ENCODE measurements at regions not wholly inside any gene's neighbourhood (a gene's known extent, or its start where the extent isn't known, plus 50 kb on each side); places are given as distances from the start of the nearest gene placed in this dataset.
A peak's percentile ranks its signal among the peaks of the same experiment; 100 is the strongest.

GRCh38 chr10:108443636-108444035 lies 1279.1 kb upstream of the SORCS1 start:
- peaks cover 3% of the 10 kb centered on the region for H3K9me3 Mint-ChIP-seq
- TF ChIP-seq, protein P1, sequence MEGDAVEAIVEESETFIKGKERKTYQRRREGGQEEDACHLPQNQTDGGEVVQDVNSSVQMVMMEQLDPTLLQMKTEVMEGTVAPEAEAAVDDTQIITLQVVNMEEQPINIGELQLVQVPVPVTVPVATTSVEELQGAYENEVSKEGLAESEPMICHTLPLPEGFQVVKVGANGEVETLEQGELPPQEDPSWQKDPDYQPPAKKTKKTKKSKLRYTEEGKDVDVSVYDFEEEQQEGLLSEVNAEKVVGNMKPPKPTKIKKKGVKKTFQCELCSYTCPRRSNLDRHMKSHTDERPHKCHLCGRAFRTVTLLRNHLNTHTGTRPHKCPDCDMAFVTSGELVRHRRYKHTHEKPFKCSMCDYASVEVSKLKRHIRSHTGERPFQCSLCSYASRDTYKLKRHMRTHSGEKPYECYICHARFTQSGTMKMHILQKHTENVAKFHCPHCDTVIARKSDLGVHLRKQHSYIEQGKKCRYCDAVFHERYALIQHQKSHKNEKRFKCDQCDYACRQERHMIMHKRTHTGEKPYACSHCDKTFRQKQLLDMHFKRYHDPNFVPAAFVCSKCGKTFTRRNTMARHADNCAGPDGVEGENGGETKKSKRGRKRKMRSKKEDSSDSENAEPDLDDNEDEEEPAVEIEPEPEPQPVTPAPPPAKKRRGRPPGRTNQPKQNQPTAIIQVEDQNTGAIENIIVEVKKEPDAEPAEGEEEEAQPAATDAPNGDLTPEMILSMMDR (conservative IDR thresholded peaks at IDR 0.05) = no peak
- no peaks in the 10 kb centered on the region for H3K27me3 Mint-ChIP-seq (ENCODE audit: low read depth)
- DNase-seq (ENCODE audit: low read depth, low spot score) = no peak
- no peak overlapping the region for H3K4me3 Mint-ChIP-seq
- H3K36me3 Mint-ChIP-seq (ENCODE audit: low read depth) = no peaks in the 10 kb centered on the region
- H3K27ac Mint-ChIP-seq (ENCODE audit: unreplicated experiment) = no peak overlapping the region
- H3K4me1 Mint-ChIP-seq = no peaks in the 10 kb centered on the region

DNA sequence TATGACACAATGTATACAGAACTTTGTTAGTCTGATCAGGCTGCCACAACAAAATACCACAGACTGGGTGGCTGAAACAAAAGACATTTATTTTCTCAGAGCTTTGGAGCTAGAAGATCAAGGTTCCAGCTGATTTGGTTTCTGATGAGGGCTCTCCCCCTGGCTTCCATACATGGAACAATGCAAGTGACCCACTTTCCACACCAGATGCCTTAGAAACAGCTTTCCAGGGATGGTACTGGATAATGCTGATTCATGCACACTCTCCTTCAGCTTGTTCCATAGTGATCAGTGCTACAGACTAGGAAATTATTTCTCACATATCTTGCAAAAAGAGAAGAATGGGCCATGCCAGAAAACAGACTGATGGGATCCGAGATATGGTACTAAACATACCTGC lies 1274.9 kb upstream of the SORCS1 start:
- TF ChIP-seq, protein P1 (conservative IDR thresholded peaks at IDR 0.05) = no peak
- DNase-seq (ENCODE audit: low read depth, low spot score) = no peak
- no peaks in the 10 kb centered on the region for H3K36me3 Mint-ChIP-seq (ENCODE audit: low read depth)
- H3K27me3 Mint-ChIP-seq (ENCODE audit: low read depth) = no peaks in the 10 kb centered on the region
- peak overlapping the region; percentile 12 for H3K27ac Mint-ChIP-seq (ENCODE audit: unreplicated experiment)
- peaks cover 4% of the 10 kb centered on the region for H3K4me1 Mint-ChIP-seq
- peaks cover 3% of the 10 kb centered on the region for H3K9me3 Mint-ChIP-seq
- H3K4me3 Mint-ChIP-seq = no peak overlapping the region

DNA sequence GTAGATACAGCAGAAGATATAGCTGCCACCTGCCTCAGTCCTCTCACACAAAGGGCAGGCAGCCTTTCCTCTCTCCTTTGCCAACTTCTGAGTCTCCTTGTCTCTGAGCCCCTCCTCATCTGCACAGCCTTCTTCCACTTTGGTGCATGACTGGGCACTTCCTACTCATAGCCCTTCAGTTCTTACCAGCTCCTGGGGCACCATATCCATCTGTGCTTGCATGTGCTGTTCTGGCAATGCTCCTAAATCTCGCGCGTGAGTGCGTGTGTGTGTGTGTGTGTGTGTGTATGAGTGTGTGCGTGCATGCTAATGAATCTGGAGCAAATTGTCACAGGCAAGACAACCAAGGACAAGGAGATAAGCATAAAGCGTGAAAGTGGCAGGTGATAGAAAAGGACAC lies 1271.6 kb upstream of the SORCS1 start:
- Mint-ChIP-seq H3K27ac (ENCODE audit: unreplicated experiment) (no peak overlapping the region), H3K27me3 (ENCODE audit: low read depth) (no peaks in the 10 kb centered on the region), H3K4me1 (peaks cover 4% of the 10 kb centered on the region), H3K9me3 (peaks cover 3% of the 10 kb centered on the region), H3K4me3 (no peak overlapping the region), H3K36me3 (ENCODE audit: low read depth) (no peaks in the 10 kb centered on the region)
- DNase-seq (ENCODE audit: low read depth, low spot score) = no peak
- TF ChIP-seq, protein P1 (conservative IDR thresholded peaks at IDR 0.05) = no peak

DNA sequence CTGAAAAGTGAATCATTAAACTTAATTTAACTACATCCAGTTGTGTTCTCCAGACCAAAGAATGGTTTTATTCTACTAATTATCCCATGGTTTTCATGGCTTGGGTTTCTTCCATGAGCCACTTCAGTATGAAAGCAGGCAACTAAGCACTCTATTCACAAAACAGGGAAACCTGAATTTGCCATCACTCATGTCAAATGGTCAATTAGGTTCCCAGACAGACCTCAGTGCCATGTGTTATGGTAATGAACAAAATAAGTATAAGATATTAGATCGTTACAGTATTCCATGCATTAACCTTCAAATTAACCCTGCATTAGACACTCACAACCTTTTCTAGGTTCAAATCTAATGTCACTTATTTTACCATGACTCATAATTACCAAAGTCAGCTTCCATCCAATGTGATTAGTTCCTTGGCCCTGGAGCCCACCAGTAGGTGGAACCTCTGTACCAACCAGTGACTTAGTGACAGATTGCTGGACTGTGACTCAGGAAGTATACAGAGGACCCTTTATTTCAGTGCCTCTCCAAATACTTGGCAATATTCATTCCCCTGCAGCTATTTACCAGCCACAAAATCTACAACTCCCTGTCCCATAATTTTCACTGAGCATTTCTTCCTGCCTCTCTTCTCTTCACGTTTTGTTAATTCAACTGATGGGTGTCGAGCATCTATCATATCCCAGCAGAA lies 1270.2 kb upstream of the SORCS1 start:
- H3K27ac Mint-ChIP-seq (ENCODE audit: unreplicated experiment) = no peak overlapping the region
- peaks cover 4% of the 10 kb centered on the region for H3K4me1 Mint-ChIP-seq
- no peak overlapping the region for H3K4me3 Mint-ChIP-seq
- no peaks in the 10 kb centered on the region for H3K27me3 Mint-ChIP-seq (ENCODE audit: low read depth)
- TF ChIP-seq, protein P1 (conservative IDR thresholded peaks at IDR 0.05) = no peak
- H3K9me3 Mint-ChIP-seq = peaks cover 3% of the 10 kb centered on the region
- no peak for DNase-seq (ENCODE audit: low read depth, low spot score)
- no peaks in the 10 kb centered on the region for H3K36me3 Mint-ChIP-seq (ENCODE audit: low read depth)

GRCh38 chr10:108427146-108427545 lies 1262.6 kb upstream of the SORCS1 start:
- no peak for DNase-seq (ENCODE audit: low read depth, low spot score)
- TF ChIP-seq, protein P1 (conservative IDR thresholded peaks at IDR 0.05) = no peak
- Mint-ChIP-seq H3K4me3 (no peak overlapping the region), H3K36me3 (ENCODE audit: low read depth) (no peaks in the 10 kb centered on the region), H3K4me1 (no peaks in the 10 kb centered on the region), H3K27ac (ENCODE audit: unreplicated experiment) (no peak overlapping the region), H3K9me3 (no peaks in the 10 kb centered on the region), H3K27me3 (ENCODE audit: low read depth) (no peaks in the 10 kb centered on the region)

Data from neural crest cell (in vitro differentiated cells).